Neuronal stem cell (in vitro differentiated cells): ENCODE measurements at regions not wholly inside any gene's neighbourhood (a gene's known extent, or its start where the extent isn't known, plus 50 kb on each side); places are given as distances from the start of the nearest gene placed in this dataset.

Experiments used
- DNase-seq: peaks from one replicate; pipeline ENCODE4 v3.0.0-alpha.2; 2013; ENCODE audit warnings: low spot score
- H2AFZ ChIP-seq: one replicate; pipeline ENCODE4 v1.6.1; 2013; ENCODE audit warnings: mild to moderate bottlenecking, low read length, inconsistent platforms
- H2AK5ac ChIP-seq: 2 replicates; pipeline ENCODE4 v1.6.1; 2013; ENCODE audit warnings: low read depth, mild to moderate bottlenecking, inconsistent platforms, low read length, moderate library complexity, mixed read lengths
- H2BK120ac ChIP-seq: 2 replicates; pipeline ENCODE4 v1.6.1; 2013; ENCODE audit warnings: low read depth, mild to moderate bottlenecking, inconsistent platforms, low read length, moderate library complexity, mixed read lengths
- H2BK12ac ChIP-seq: one replicate; pipeline ENCODE4 v1.6.1; 2013; ENCODE audit warnings: low read length, inconsistent platforms
- H2BK15ac ChIP-seq: 2 replicates; pipeline ENCODE4 v1.6.1; 2013; ENCODE audit warnings: mild to moderate bottlenecking, low read length, inconsistent platforms, mixed read lengths
- H2BK5ac ChIP-seq: one replicate; pipeline ENCODE4 v1.6.1; 2013; ENCODE audit warnings: inconsistent platforms, mild to moderate bottlenecking, low read length, moderate library complexity
- H3K14ac ChIP-seq: one replicate; pipeline ENCODE4 v1.6.1; 2013; ENCODE audit warnings: low read length, inconsistent platforms
- H3K18ac ChIP-seq: 2 replicates; pipeline ENCODE4 v1.6.1; 2013; ENCODE audit warnings: low read length, inconsistent platforms
- H3K23ac ChIP-seq: 2 replicates; pipeline ENCODE4 v1.6.1; 2013; ENCODE audit warnings: low read depth, mild to moderate bottlenecking, mixed read lengths, low read length, inconsistent platforms; ENCODE audit not compliant: poor library complexity
- H3K27ac ChIP-seq: replicated peaks from 3 replicates; pipeline ENCODE4 v1.5.1; 2013; ENCODE audit warnings: low read length, inconsistent platforms
- H3K27me3 ChIP-seq, 3 experiments: 2 replicates each; pipeline ENCODE4 v1.6.1; 2013; ENCODE audit warnings: low read length in 3 of 3, mild to moderate bottlenecking in 2 of 3, inconsistent platforms in 1 of 3, low read depth in 1 of 3, mixed read lengths in 1 of 3, moderate library complexity in 1 of 3; ENCODE audit not compliant: control insufficient read depth in 3 of 3, insufficient read depth in 3 of 3
- H3K36me3 ChIP-seq, 2 donors: replicated peaks in 1 of 2; 2 replicates each; pipeline ENCODE4 v1.6.1; 2013; ENCODE audit warnings: low read length in 2 of 2; ENCODE audit not compliant: control insufficient read depth in 2 of 2, insufficient read depth in 2 of 2
- H3K4ac ChIP-seq: 2 replicates; pipeline ENCODE4 v1.6.1; 2013; ENCODE audit warnings: inconsistent platforms, mild to moderate bottlenecking, low read length, moderate library complexity
- H3K4me1 ChIP-seq, 2 donors: 1 replicate in 1 of 2; 2 replicates in 1 of 2; pipeline ENCODE4 v1.6.1; 2013; ENCODE audit warnings: low read length in 2 of 2, low read depth in 1 of 2; ENCODE audit not compliant: control insufficient read depth in 2 of 2, insufficient read depth in 1 of 2
- H3K4me2 ChIP-seq: one replicate; pipeline ENCODE4 v1.6.1; 2013; ENCODE audit warnings: mild to moderate bottlenecking, low read length, inconsistent platforms; ENCODE audit not compliant: insufficient read depth, poor library complexity, severe bottlenecking
- H3K4me3 ChIP-seq, 2 donors: 2 replicates each; pipeline ENCODE4 v1.5.1; 2013; ENCODE audit warnings: low read length in 2 of 2, mild to moderate bottlenecking in 2 of 2, inconsistent platforms in 1 of 2, moderate library complexity in 1 of 2
- H3K79me1 ChIP-seq: one replicate; pipeline ENCODE4 v1.6.1; 2013; ENCODE audit warnings: low read depth, mild to moderate bottlenecking, inconsistent platforms, low read length, moderate library complexity
- H3K9ac ChIP-seq: one replicate; pipeline ENCODE4 v1.6.1; 2013; ENCODE audit warnings: mild to moderate bottlenecking, low read depth, low read length, inconsistent platforms; ENCODE audit not compliant: poor library complexity
- H3K9me3 ChIP-seq, 2 donors: replicated peaks in 1 of 2; 2 replicates each; pipeline versions ENCODE3 to v1.6.1; 2013; ENCODE audit warnings: low read length in 2 of 2, mild to moderate bottlenecking in 2 of 2, inconsistent platforms in 1 of 2, low read depth in 1 of 2, mixed read lengths in 1 of 2, moderate library complexity in 1 of 2; ENCODE audit not compliant: control insufficient read depth in 2 of 2, insufficient read depth in 1 of 2
- H4K8ac ChIP-seq: one replicate; pipeline ENCODE4 v1.6.1; 2013; ENCODE audit warnings: low read depth, mild to moderate bottlenecking, inconsistent platforms, low read length, moderate library complexity
- H4K91ac ChIP-seq: one replicate; pipeline ENCODE4 v1.6.1; 2013; ENCODE audit warnings: low read length, low read depth, mild to moderate bottlenecking, inconsistent platforms; ENCODE audit not compliant: poor library complexity
- WGBS, 2 donors: extraction: QIAGEN DNeasy Blood & Tissue Kit; methylation state at CpG; one replicate each; pipeline ENCODE4 v1.1.7; 2013; ENCODE audit warnings: missing lambda C conversion rate in 2 of 2, mixed read lengths in 1 of 2; ENCODE audit not compliant: insufficient read length in 2 of 2, insufficient replicate concordance in 1 of 2; ENCODE audit errors: extremely low coverage in 2 of 2; 5-methylcytosine and 5-hydroxymethylcytosine counted together

DNA sequence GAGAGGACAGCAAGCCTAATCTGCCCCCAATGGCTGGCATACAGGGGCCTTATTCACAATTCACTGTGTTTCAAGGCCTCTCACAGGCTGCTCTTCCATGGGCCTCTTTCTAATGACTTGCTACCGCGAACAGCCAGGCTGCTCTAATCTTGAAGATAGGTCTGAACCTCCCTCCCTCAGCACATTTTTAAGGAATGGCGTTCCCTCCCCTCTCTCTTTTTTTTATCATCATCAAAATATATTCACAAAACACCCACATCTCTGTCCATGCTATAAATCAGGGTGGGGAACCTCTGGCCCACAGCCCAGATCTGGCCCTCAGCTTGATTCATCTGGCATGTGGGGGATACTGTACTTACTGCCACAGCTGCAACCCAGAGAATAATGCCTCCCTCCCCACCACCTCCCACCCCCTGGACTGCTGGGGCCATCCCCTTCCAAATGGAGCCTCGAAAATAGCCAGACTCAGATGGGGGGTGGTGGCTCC is 62.5 kb downstream of the PABIR2 start:
- Histone ChIP-seq H3K36me3 (no peaks in the 10 kb centered on the region), H3K27ac (no peak overlapping the region), H3K9ac (no peak overlapping the region), H3K23ac (no peak overlapping the region), H2BK15ac (no peak overlapping the region), H2AFZ (peak overlapping the region; percentile 65), H3K4me3 (no peak overlapping the region), H4K8ac (no peak overlapping the region), H2BK12ac (no peak overlapping the region), H3K18ac (peak overlapping the region; percentile 17), H3K27me3 (no peaks in the 10 kb centered on the region), H3K4ac (no peak overlapping the region), H3K79me1 (no peaks in the 10 kb centered on the region), H3K4me1 (peaks cover 0 to 8% of the 10 kb centered on the region in 2 donors), H2BK5ac (no peak overlapping the region), H3K9me3 (no peaks in the 10 kb centered on the region), H2BK120ac (no peak overlapping the region), H4K91ac (no peak overlapping the region), H3K4me2 (no peak overlapping the region), H3K14ac (no peak overlapping the region), H2AK5ac (no peak overlapping the region)
- no peak for DNase-seq
- no CpG with 5 or more reads among the region's 4 CpGs for WGBS, 2 donors

DNA sequence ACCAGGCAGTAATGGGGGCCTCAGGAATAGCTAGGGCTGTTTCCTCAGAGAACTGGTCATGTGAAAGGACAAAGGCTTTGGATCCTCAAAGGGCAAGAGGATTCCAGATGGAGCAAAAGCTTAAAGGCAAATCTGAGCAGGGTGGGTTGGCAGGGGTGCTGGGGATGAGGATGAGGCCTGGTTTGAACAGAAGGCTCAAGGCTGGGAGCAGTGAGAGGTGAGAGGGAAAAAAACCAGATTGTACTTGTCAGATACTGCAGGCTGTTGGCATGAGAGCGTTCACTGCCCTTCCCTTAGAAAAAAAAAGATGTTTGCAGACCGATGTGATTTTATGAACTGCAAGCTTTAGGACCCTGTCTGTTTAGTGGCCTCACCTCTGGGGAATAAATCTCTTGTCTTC is 63.4 kb downstream of the PABIR2 start:
- Histone ChIP-seq H3K4me3 (no peak overlapping the region), H3K4me1 (peaks cover 0 to 8% of the 10 kb centered on the region in 2 donors)

DNA sequence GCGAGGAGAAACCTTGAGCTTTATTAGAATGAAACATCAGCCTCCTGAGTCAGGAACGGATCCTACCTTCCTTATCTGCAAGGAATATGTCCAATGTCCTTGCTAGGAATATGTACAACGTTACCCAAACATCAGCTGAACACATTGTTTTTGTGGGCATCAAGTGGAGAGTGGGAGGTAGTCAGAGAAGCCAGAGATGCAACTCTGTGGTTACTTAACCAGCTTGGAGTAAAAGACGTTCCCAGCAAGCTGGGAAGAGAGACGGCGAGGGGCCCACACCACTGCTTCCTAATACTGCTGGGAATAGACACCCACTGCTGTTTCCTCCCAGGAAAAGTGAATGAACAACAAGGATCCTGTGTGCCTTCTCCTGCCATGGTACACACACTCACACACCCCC is 64.3 kb downstream of the PABIR2 start:
- H3K9me3 ChIP-seq = no peaks in the 10 kb centered on the region
- no peak overlapping the region for H3K4me2 ChIP-seq
- no peak overlapping the region for H2BK5ac ChIP-seq
- no peaks in the 10 kb centered on the region for H3K79me1 ChIP-seq
- H2BK120ac ChIP-seq = no peak overlapping the region
- no peak overlapping the region for H4K8ac ChIP-seq
- no peak overlapping the region for H3K9ac ChIP-seq
- no peak overlapping the region for H3K18ac ChIP-seq
- H3K27ac ChIP-seq = no peak overlapping the region
- H2BK12ac ChIP-seq = no peak overlapping the region
- H2AFZ ChIP-seq = peak overlapping the region; percentile 65
- no CpG with 5 or more reads among the region's 6 CpGs for WGBS, 2 donors
- no peak overlapping the region for H3K14ac ChIP-seq
- H3K4me3 ChIP-seq = no peak overlapping the region
- peaks cover 0 to 8% of the 10 kb centered on the region in 2 donors for H3K4me1 ChIP-seq
- no peak overlapping the region for H2BK15ac ChIP-seq
- H3K4ac ChIP-seq = no peak overlapping the region
- H3K36me3 ChIP-seq = no peaks in the 10 kb centered on the region
- no peak overlapping the region for H3K23ac ChIP-seq
- no peaks in the 10 kb centered on the region for H3K27me3 ChIP-seq
- no peak overlapping the region for H4K91ac ChIP-seq
- H2AK5ac ChIP-seq = no peak overlapping the region
- DNase-seq = no peak

More for the DNA sequence above, 63.4 kb downstream of the PABIR2 start:
- Histone ChIP-seq H3K9me3 (no peaks in the 10 kb centered on the region), H3K9ac (no peak overlapping the region), H3K27me3 (no peaks in the 10 kb centered on the region), H3K14ac (no peak overlapping the region), H4K91ac (no peak overlapping the region), H3K18ac (no peak overlapping the region), H4K8ac (no peak overlapping the region), H2BK15ac (no peak overlapping the region), H3K27ac (no peak overlapping the region), H2AK5ac (no peak overlapping the region), H3K36me3 (no peaks in the 10 kb centered on the region), H3K79me1 (no peaks in the 10 kb centered on the region), H3K4me2 (no peak overlapping the region), H2BK120ac (no peak overlapping the region), H3K23ac (no peak overlapping the region), H2AFZ (peak overlapping the region; percentile 65), H2BK5ac (no peak overlapping the region), H2BK12ac (no peak overlapping the region), H3K4ac (no peak overlapping the region)
- no peak for DNase-seq
- WGBS, 2 donors = no CpG with 5 or more reads among the region's 2 CpGs

DNA sequence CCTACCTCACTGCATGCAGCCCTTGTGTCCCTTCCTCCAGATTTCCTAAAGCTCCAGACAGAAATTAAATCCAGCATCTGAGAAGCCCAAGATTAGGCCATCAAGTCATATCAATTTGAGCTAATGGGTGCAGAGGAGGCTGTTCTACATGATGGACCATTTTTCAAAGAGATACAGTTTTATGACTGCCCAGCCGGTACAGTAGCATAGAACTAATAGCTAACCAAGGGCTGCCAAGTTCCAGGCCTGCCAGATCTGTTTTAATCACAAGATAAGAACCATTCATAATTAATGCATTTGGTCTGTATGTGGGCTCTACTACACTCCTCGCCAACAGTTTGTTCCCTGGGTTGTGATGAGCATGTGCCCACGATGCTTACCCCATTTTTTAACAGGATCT is 64.9 kb downstream of the PABIR2 start:
- no peak overlapping the region for H2AK5ac ChIP-seq
- no peaks in the 10 kb centered on the region for H3K27me3 ChIP-seq
- no peak overlapping the region for H4K8ac ChIP-seq
- H3K14ac ChIP-seq = no peak overlapping the region
- no peaks in the 10 kb centered on the region for H3K36me3 ChIP-seq
- no peak overlapping the region for H3K4me3 ChIP-seq
- H3K27ac ChIP-seq = no peak overlapping the region
- DNase-seq = no peak
- H4K91ac ChIP-seq = no peak overlapping the region
- H3K23ac ChIP-seq = no peak overlapping the region
- H2BK120ac ChIP-seq = no peak overlapping the region
- H3K4me2 ChIP-seq = no peak overlapping the region
- H2BK12ac ChIP-seq = no peak overlapping the region
- H3K4ac ChIP-seq = no peak overlapping the region
- peaks cover 0 to 8% of the 10 kb centered on the region in 2 donors for H3K4me1 ChIP-seq
- WGBS, 2 donors = no CpG with 5 or more reads among the region's 3 CpGs
- H2AFZ ChIP-seq = no peak overlapping the region
- H2BK5ac ChIP-seq = no peak overlapping the region
- H3K79me1 ChIP-seq = no peaks in the 10 kb centered on the region
- H3K9ac ChIP-seq = no peak overlapping the region
- H2BK15ac ChIP-seq = no peak overlapping the region
- H3K18ac ChIP-seq = no peak overlapping the region
- no peaks in the 10 kb centered on the region for H3K9me3 ChIP-seq
